ENCODE measurements at regions not wholly inside any gene's neighbourhood (a gene's known extent, or its start where the extent isn't known, plus 50 kb on each side); places are given as distances from the start of the nearest gene placed in this dataset.

- TF ChIP-seq EP300 (IDR thresholded peaks at IDR 0.05) (no peak), POLR2AphosphoS5 (IDR thresholded peaks at IDR 0.05) (no peak), POLR2A (IDR thresholded peaks at IDR 0.05) (no peak), CTCF (IDR thresholded peaks at IDR 0.05) (no peak)
- Histone ChIP-seq H3K27ac (no peak overlapping the region), H3K9me3 (no peaks in the 10 kb centered on the region), H3K4me3 (no peak overlapping the region), H3K36me3 (no peaks in the 10 kb centered on the region), H3K27me3 (no peaks in the 10 kb centered on the region), H3K4me1 (no peaks in the 10 kb centered on the region)
- no peak for DNase-seq
- 74 to 77% methylated on average over 2 of the region's 2 CpGs for WGBS, 2 donors
- ATAC-seq (ENCODE audit: low FRiP score in 2 of 2) = no peak
Measured at GRCh38 chr18:41197967-41198366, 757.1 kb upstream of the PIK3C3 start.

- Histone ChIP-seq H3K36me3 (no peaks in the 10 kb centered on the region), H3K4me1 (no peaks in the 10 kb centered on the region), H3K9me3 (no peaks in the 10 kb centered on the region), H3K27me3 (no peaks in the 10 kb centered on the region), H3K4me3 (no peak overlapping the region), H3K27ac (no peak overlapping the region)
- 60 to 61% methylated on average over 5 of the region's 5 CpGs for WGBS, 2 donors
- no peak for DNase-seq
- TF ChIP-seq CTCF (IDR thresholded peaks at IDR 0.05) (no peak), POLR2A (IDR thresholded peaks at IDR 0.05) (no peak), EP300 (IDR thresholded peaks at IDR 0.05) (no peak), POLR2AphosphoS5 (IDR thresholded peaks at IDR 0.05) (no peak)
- no peak for ATAC-seq (ENCODE audit: low FRiP score in 2 of 2)
Measured at GRCh38 chr18:41170346-41170745, 784.7 kb upstream of the PIK3C3 start.

GRCh38 chr18:41165625-41166024 lies 789.4 kb upstream of the PIK3C3 start:
- DNase-seq (no peak), ATAC-seq (ENCODE audit: low FRiP score in 2 of 2) (no peak)
- H3K27ac ChIP-seq = no peak overlapping the region
- no peaks in the 10 kb centered on the region for H3K4me1 ChIP-seq
- H3K27me3 ChIP-seq = no peaks in the 10 kb centered on the region
- H3K36me3 ChIP-seq = no peaks in the 10 kb centered on the region
- no peaks in the 10 kb centered on the region for H3K9me3 ChIP-seq
- 52 to 61% methylated on average over 2 of the region's 2 CpGs for WGBS, 2 donors
- TF ChIP-seq POLR2A (IDR thresholded peaks at IDR 0.05) = no peak
- TF ChIP-seq CTCF (IDR thresholded peaks at IDR 0.05) = no peak
- no peak for TF ChIP-seq EP300 (IDR thresholded peaks at IDR 0.05)
- TF ChIP-seq POLR2AphosphoS5 (IDR thresholded peaks at IDR 0.05) = no peak
- no peak overlapping the region for H3K4me3 ChIP-seq

- TF ChIP-seq CTCF (IDR thresholded peaks at IDR 0.05) (no peak), POLR2A (IDR thresholded peaks at IDR 0.05) (no peak), POLR2AphosphoS5 (IDR thresholded peaks at IDR 0.05) (no peak), EP300 (IDR thresholded peaks at IDR 0.05) (no peak)
- ATAC-seq (ENCODE audit: low FRiP score in 2 of 2) = no peak
- Histone ChIP-seq H3K27ac (no peak overlapping the region), H3K4me3 (no peak overlapping the region), H3K36me3 (no peaks in the 10 kb centered on the region), H3K27me3 (no peaks in the 10 kb centered on the region), H3K9me3 (no peaks in the 10 kb centered on the region), H3K4me1 (no peaks in the 10 kb centered on the region)
- WGBS, 2 donors = 73 to 80% methylated on average over 4 of the region's 4 CpGs
- DNase-seq = no peak
Measured at GRCh38 chr18:41162781-41163180, 792.3 kb upstream of the PIK3C3 start.

GRCh38 chr18:41162191-41162590 lies 792.8 kb upstream of the PIK3C3 start:
- ATAC-seq (ENCODE audit: low FRiP score in 2 of 2) (no peak), DNase-seq (no peak)
- no peaks in the 10 kb centered on the region for H3K4me1 ChIP-seq
- H3K27ac ChIP-seq = no peak overlapping the region
- 59 to 63% methylated on average over 4 of the region's 4 CpGs for WGBS, 2 donors
- H3K36me3 ChIP-seq = no peaks in the 10 kb centered on the region
- no peaks in the 10 kb centered on the region for H3K27me3 ChIP-seq
- no peaks in the 10 kb centered on the region for H3K9me3 ChIP-seq
- TF ChIP-seq POLR2AphosphoS5 (IDR thresholded peaks at IDR 0.05) = no peak
- no peak for TF ChIP-seq POLR2A (IDR thresholded peaks at IDR 0.05)
- TF ChIP-seq CTCF (IDR thresholded peaks at IDR 0.05) = no peak
- no peak overlapping the region for H3K4me3 ChIP-seq
